NCI-H2029 (cell line): ENCODE measurements at regions not wholly inside any gene's neighbourhood (a gene's known extent, or its start where the extent isn't known, plus 50 kb on each side); places are given as distances from the start of the nearest gene placed in this dataset.

ENCODE experiments used
- DNase-seq: peaks from one replicate; lab custom pipeline; 2025; lab: John Stamatoyannopoulos, UW

- no peak for DNase-seq
These were observed 211.9 kb upstream of the FAR2 start for GRCh38 chr12:28937196-28937595.

GRCh38 chr12:28938056-28938455 lies 211.0 kb upstream of the FAR2 start:
- no peak for DNase-seq

GRCh38 chr12:28938581-28939235 lies 210.4 kb upstream of the FAR2 start:
- peak; percentile 5 for DNase-seq

DNA sequence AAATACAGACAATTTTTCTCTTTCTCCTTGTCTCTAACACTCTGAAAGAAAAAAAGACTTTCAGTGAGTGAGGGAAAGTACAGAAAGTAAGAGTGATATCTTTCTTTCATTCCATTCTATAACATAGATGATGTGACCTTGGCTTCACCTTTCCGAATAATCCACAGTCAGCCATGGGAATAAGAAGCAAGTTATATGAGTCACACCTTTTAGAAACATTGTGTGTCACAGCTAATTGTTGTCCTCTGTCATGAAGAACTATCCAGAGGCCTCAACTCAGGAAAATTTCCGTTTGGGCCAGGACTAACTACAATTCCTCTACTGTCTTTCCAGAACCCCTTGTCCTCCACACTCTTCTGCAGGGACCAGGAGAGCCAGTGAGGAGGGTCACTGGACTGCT lies 209.7 kb upstream of the FAR2 start:
- DNase-seq = no peak

- DNase-seq = no peak
These were observed 207.8 kb upstream of the FAR2 start for GRCh38 chr12:28941248-28941647.

DNA sequence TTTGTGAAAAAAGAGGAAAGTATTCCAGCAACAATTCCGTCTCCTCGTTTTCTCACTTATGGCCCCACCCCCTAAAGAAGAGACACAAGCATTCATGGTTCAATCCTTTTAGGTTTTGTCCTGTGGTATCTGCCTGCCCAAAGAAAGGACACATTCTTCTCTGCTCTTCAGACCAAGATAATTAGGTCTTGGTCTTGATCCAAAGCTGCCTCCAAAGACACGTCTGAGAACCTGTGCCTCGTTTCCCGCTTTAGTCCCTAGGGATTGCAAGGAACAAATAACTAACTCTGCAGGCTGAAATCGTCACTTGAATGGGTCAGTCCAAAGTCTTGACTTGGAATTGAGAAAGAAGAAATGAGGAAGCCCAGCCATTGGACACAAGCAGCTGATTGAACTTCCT lies 202.7 kb upstream of the FAR2 start:
- DNase-seq = no peak

DNA sequence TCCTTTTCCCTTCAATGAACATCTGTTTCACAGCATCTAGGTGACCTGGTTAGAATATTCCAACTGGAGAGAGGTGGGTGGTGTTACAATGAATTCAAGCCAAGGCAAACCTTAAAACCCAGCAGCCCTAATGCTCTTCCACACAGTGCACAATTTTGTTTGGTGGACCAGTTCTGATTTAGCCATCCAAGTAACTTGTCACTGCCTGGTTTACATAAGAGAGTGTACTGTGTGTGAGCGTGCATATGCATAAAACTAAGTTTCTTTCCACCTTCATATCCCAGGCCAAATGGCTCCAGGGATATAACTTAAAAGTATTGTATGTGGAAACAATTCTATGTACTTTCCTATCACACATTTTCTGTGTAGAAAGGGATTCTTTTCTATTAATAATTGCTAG lies 200.4 kb upstream of the FAR2 start:
- no peak for DNase-seq

- no peak for DNase-seq
These were observed 199.9 kb upstream of the FAR2 start for GRCh38 chr12:28949184-28949583.

- no peak for DNase-seq
These were observed 199.0 kb upstream of the FAR2 start for GRCh38 chr12:28950049-28950448.

GRCh38 chr12:28951935-28952334 lies 197.1 kb upstream of the FAR2 start:
- no peak for DNase-seq

DNA sequence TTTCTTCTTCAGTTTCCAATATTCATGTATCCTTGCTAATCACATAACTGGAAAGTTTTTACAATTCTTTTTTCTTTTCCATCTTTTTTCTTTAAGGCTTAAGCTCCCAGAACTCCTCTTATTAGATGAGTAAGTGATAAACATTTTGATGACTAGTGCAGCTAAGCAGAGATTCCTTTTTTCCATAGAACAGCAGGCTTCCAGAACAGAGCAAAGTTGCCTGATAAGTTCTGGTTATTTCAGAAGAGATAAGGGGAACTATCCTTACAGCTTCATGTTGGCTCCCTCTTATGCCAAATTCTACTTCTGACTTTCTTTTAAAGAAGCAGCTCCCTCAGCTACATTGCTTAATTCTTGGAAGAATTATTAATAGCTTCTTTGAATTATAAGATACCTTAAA lies 194.7 kb upstream of the FAR2 start:
- DNase-seq = no peak

- DNase-seq = no peak
These were observed 193.6 kb upstream of the FAR2 start for GRCh38 chr12:28955491-28955890.

DNA sequence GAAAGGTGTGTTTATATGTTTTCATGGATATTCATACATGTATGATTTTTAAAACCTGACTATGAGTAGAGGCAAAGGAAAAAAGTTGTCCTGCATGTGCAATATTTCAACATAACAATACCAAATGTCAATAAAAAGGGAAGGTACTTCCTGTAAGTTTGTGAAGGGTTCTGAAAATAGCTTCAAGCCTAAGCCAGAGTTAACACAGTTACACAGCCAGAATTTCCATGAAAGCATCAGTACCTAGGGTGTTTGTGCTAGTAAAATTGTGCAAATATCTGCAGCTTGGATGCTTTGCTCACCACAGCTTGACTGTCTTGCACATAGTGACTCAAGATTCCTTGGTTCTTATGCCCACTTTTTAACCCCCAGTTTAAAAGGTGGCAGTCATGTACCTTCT lies 193.1 kb upstream of the FAR2 start:
- DNase-seq = no peak

DNA sequence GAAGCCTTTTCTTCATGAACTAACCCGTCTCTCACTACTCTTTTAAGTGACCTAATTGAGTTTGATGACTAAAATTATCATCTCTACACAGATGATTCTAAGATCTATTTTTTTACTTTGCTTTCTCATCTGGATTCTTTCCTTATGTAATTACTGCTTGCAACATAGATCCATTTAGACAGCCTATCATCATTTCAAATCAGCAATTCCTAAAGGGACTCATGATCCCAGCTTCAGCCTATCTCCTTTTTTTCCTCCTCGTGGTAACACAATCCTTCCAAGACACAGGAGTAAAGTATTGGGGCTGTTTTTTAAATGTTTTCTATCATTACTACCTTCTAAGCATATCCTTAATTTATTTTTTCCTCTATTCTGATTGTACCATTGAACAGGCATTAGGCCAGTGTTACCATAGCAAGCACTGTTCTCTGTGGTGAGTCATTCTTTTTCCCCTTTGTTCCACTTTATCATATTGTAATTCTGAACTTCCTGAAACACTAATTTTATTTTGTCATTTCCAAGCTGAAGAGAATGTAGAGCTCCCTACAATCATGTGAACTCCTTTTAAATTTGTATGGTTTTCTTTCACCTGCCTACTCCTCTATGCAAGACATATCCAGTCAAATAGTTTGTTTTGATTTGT lies 190.4 kb upstream of the FAR2 start:
- DNase-seq = no peak

- no peak for DNase-seq
These were observed 187.1 kb upstream of the FAR2 start for GRCh38 chr12:28961948-28962384.

DNA sequence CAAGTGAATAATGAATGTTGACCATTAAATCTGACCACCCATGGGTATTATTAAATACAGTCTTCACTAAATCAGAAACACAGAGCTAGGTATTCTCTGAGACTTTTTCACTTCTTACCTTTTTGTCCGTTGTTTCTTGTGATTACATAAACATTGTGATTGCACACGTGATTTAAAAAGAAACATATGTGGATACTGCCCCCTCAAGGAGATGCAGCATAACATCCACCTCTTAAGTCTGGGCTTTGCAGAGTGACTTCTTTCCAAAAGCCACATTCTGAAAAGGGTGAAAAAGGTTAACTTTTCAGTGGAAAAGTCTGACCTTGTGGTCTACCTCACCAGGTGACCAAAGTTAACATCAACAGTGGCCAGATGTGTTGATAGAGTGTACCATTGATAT lies 185.5 kb upstream of the FAR2 start:
- DNase-seq = no peak

- peak; percentile 80 for DNase-seq
These were observed 182.9 kb upstream of the FAR2 start for GRCh38 chr12:28966046-28966780.

DNA sequence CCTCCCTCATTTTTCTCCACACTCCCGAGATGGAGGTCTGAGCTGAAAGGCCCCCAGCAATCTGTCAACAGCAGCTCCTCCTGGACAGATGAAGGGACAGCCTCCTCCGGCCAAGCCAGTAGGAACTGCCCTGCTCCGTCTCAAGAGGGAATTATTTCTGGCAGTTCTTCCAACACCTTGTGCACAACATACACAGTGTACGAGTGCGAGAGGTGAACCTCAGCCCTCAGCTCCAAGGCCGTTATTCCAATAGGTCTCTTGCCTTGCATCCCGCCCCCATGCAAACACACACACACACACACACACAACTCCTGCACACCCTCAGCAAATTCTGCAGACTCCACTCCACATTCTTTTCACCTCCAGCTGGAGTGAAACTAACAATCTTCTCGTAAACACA lies 181.7 kb upstream of the FAR2 start:
- DNase-seq = no peak

DNA sequence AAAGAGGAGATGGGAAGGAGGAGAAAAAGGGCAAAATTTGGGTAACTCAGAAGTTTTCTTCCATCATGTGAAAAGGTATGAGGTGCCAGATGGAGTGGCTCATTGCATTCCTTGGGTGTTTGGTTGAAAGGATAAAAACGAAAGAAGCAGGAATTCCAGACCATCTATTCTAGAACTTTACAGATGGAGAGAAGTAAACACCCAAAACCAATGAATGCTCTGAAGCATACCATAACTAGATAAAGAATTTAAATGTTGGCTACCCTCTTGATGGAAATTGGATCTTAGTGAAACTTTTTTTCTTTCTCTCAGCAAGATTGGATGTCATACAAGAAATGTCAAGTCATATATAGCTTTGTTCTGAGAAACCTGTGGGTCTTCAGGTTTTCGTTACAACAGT lies 175.6 kb upstream of the FAR2 start:
- no peak for DNase-seq

GRCh38 chr12:28974166-28974565 lies 174.9 kb upstream of the FAR2 start:
- DNase-seq = no peak

DNA sequence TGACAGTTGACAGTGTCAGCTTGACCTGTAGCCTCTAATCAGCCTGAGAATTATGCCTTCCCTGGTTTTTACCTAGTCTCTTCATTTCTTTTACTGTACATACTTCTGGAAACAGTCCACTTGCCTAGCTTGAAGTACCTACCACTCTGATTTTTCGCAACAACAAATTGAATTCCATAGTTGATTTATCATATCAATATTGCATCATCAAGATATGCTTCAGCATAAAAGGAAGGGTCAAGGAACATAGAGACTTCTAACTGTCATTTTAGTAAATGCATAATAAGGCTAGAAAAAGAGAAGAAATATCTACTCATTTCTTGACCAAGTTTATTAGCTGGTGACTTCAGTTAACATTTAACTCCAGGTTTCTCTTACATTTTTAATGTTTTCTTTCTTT lies 174.2 kb upstream of the FAR2 start:
- no peak for DNase-seq

DNA sequence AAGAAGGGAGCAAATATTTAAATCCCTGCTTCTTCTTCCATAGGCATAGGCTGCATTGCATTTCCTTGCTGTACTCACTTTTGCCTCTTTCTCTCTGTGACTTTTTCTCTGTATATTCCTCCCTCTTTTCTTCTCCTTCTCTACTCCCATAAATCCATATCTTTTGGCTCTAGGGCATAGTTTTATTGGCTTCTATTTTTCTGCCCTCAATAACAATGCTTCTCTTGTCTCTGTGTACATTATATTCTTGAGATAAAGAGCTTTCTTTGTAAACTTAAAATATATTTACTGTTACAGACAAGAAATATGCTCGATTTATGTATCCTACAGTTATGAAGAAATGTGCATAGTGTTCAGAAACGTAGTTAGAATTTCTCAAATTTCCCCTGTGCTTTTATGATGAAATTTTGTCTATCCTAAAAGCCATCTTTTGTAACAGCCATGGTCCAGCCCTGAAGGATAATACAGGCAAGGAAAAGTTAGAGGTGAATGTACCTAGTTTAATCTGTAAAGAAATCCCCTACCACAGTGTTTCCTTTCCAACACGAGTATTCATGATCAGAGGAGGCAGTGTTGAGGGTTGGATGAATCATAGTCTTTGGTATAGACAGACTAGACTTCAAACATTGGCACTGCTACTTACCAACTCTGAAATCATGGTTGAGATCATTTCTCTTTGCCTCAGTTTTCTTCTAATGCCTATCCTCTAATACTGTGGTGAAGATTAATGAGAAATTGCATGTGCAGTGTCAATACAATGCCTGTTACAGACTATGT lies 173.3 kb upstream of the FAR2 start:
- DNase-seq = no peak

DNA sequence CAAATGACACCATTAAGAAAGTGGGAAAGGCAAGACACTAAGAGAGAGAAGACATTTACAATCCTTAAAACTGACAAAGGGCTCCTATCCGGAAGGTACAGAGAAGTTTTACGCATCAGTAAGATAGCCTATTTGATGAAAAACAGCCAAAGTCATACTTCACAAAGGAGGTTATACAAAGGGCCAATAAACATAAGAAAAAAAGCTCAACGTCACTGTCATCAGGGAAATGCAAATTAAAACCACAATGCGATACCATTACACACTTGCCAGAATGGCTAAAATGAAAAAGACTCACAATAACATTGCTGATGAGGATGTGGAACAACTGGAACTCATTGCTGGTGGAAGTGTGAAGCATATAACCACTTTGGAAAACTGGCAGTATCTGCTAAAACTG lies 168.6 kb upstream of the FAR2 start:
- DNase-seq = no peak
